ENCODE measurements at regions not wholly inside any gene's neighbourhood (a gene's known extent, or its start where the extent isn't known, plus 50 kb on each side); places are given as distances from the start of the nearest gene placed in this dataset.

DNA sequence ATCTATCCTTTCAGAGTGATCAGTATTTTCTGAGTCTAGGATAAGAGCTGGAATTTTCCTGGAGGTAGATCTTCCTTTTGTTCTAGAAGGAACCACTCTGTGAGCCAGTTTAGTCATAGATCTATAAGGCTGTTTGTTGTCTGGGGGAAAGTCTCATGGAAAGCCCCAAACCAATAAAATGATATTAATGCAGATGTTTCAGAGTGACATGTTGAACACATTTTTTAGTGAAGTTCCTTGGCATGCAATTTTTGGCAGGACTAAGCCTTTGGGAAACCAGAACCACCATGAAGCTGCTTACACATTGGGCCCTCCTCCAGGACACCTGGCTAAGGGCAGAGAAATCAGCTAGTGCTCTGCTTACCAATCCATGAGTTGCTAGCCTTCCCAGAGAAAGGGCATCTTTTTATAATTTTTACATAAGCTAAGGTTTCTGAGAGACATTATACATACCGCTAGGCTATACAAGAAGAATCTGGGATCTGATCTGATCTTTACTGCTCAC is 101.5 kb upstream of the PCED1B start:
- no peaks in the 10 kb centered on the region for H3K4me1 Mint-ChIP-seq
- no peak overlapping the region for H3K4me3 ChIP-seq (ENCODE audit: low read length)
- H3K9me3 Mint-ChIP-seq = peaks cover 0 to 12% (median 3%) of the 10 kb centered on the region in 11 donors
- H3K9me3 ChIP-seq (ENCODE audit: control insufficient read depth in 2 of 3, low read length in 3 of 3) = no peaks in the 10 kb centered on the region
- DNase-seq = no peak
- H3K27ac ChIP-seq (ENCODE audit: low read depth, low read length) = no peak overlapping the region
- H3K4me3 Mint-ChIP-seq = no peak overlapping the region
- H3K27me3 Mint-ChIP-seq = peaks cover 22 to 36% (median 26%) of the 10 kb centered on the region in 5 donors
- CTCF ChIA-PET = interaction anchor here (0.6 kb wide), 1 partner anchor 94 kb away, joined by 3 read pairs; no protein-coding TSS in a partner anchor
- no peaks in the 10 kb centered on the region for H3K4me1 ChIP-seq (ENCODE audit: control insufficient read depth in 2 of 2, insufficient read depth in 2 of 2, low read length in 2 of 2)
- no peak for ATAC-seq
- H3K27ac Mint-ChIP-seq = no peak overlapping the region
- POLR2A ChIA-PET = no interaction called here
- H3K27me3 ChIP-seq (ENCODE audit: control insufficient read depth in 2 of 2, insufficient read depth in 2 of 2, low read length in 2 of 2) = no peaks in the 10 kb centered on the region
- intact Hi-C loops (cut with micrococcal nuclease) = no loop called here
- H3K36me3 Mint-ChIP-seq = peaks cover 0 to 5% (median 0%) of the 10 kb centered on the region in 5 donors
- no peaks in the 10 kb centered on the region for H3K36me3 ChIP-seq (ENCODE audit: control insufficient read depth in 2 of 3, insufficient read depth in 3 of 3, low read length in 3 of 3)

DNA sequence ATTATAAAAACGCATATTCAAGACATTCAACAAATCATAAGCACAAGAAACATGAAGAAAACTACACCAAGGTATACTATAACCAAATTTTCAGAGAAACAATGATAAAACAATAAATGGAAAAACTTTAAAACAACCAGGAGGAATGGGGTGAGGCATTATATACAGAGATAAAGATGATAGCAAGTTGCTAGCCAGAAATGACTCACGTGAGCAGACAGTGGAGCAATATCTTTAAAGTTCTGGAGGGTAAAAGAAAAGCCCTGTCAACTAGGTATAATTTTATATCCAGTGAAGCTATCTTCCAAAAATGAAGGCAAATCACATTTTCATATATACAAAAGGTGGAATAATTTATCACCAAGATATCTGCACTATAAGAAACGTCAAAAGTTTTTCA is 97.8 kb upstream of the PCED1B start:
- H3K36me3 ChIP-seq (ENCODE audit: control insufficient read depth in 2 of 3, insufficient read depth in 3 of 3, low read length in 3 of 3) = no peaks in the 10 kb centered on the region
- peaks cover 0 to 10% (median 9%) of the 10 kb centered on the region in 7 donors for H3K4me1 Mint-ChIP-seq
- POLR2A ChIA-PET = no interaction called here
- DNase-seq (no peak), ATAC-seq (no peak)
- CTCF ChIA-PET = no interaction called here
- H3K27ac Mint-ChIP-seq = no peak overlapping the region
- no peaks in the 10 kb centered on the region for H3K36me3 Mint-ChIP-seq
- no peak overlapping the region for H3K27ac ChIP-seq (ENCODE audit: low read depth, low read length)
- peaks cover 0 to 3% (median 0%) of the 10 kb centered on the region in 11 donors for H3K9me3 Mint-ChIP-seq
- no peaks in the 10 kb centered on the region for H3K27me3 ChIP-seq (ENCODE audit: control insufficient read depth in 2 of 2, insufficient read depth in 2 of 2, low read length in 2 of 2)
- intact Hi-C loops (cut with micrococcal nuclease) = loop anchor here in 1 of 2 donors (5.0 to 10.0 kb wide), 3 partner anchors 639 to 909 kb away; no protein-coding TSS in a partner anchor
- peaks cover 3 to 8% of the 10 kb centered on the region in 2 donors for H3K4me1 ChIP-seq (ENCODE audit: control insufficient read depth in 2 of 2, insufficient read depth in 2 of 2, low read length in 2 of 2)
- no peak overlapping the region for H3K4me3 Mint-ChIP-seq
- H3K4me3 ChIP-seq (ENCODE audit: low read length) = no peak overlapping the region
- H3K27me3 Mint-ChIP-seq = peaks cover 16 to 34% (median 19%) of the 10 kb centered on the region in 5 donors
- H3K9me3 ChIP-seq (ENCODE audit: control insufficient read depth in 2 of 3, low read length in 3 of 3) = no peaks in the 10 kb centered on the region

DNA sequence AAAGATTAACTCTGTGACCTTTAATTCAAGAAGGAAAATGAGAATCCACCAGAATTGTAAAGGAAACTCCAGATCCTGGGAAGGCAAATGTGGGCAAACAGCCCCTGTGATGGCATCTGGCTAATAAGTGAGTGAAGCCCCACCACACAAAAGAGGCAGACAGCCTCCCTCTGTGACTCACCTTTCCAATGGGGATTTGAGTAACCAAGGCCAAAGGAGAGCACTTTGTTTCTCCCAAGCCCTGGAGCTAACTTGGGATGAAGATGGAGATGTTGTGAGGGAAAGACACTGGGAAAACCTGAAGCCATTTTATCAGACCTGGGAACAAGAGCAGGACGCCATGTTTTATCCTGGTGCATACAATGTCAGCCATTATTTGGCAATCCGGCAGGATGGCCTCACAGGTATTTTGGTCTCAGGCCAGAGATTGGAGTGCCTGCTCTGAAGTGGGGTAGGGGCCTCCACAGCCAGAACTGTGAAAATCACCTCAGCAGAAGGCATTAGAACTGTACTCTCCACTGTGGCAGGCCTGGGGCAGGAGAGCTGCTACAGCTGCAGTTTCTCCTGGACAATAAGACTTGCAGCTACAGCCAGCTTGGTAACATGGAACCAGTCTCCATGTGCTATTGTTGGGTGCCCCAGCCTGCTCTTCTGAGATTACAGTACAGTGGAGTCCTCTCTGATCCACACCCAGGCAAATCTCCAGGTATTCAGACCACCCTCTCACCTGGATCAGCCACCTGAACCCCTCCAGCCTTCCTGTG is 96.6 kb upstream of the PCED1B start:
- ChIA-PET POLR2A (no interaction called here), CTCF (interaction anchor here (0.6 to 1.3 kb wide), 3 partner anchors 20 to 858 kb away, joined by 3 to 5 read pairs (median 3); no protein-coding TSS in a partner anchor)
- Mint-ChIP-seq H3K4me3 (no peak overlapping the region), H3K4me1 (peaks cover 0 to 10% (median 9%) of the 10 kb centered on the region in 7 donors), H3K27ac (no peak overlapping the region), H3K36me3 (peaks cover 0 to 2% (median 0%) of the 10 kb centered on the region in 5 donors), H3K27me3 (peaks cover 17 to 31% (median 22%) of the 10 kb centered on the region in 5 donors), H3K9me3 (peaks cover 0 to 7% (median under 1%) of the 10 kb centered on the region in 11 donors)
- DNase-seq (no peak), ATAC-seq (no peak)
- Histone ChIP-seq H3K4me3 (ENCODE audit: low read length) (no peak overlapping the region), H3K36me3 (ENCODE audit: control insufficient read depth in 2 of 3, insufficient read depth in 3 of 3, low read length in 3 of 3) (no peaks in the 10 kb centered on the region), H3K9me3 (ENCODE audit: control insufficient read depth in 2 of 3, low read length in 3 of 3) (no peaks in the 10 kb centered on the region), H3K4me1 (ENCODE audit: control insufficient read depth in 2 of 2, insufficient read depth in 2 of 2, low read length in 2 of 2) (peaks cover 3 to 8% of the 10 kb centered on the region in 2 donors), H3K27ac (ENCODE audit: low read depth, low read length) (no peak overlapping the region), H3K27me3 (ENCODE audit: control insufficient read depth in 2 of 2, insufficient read depth in 2 of 2, low read length in 2 of 2) (no peaks in the 10 kb centered on the region)
- intact Hi-C loops (cut with micrococcal nuclease) = loop anchor here (1.0 to 10.0 kb wide), 4 partner anchors 641 to 911 kb away; no protein-coding TSS in a partner anchor

DNA sequence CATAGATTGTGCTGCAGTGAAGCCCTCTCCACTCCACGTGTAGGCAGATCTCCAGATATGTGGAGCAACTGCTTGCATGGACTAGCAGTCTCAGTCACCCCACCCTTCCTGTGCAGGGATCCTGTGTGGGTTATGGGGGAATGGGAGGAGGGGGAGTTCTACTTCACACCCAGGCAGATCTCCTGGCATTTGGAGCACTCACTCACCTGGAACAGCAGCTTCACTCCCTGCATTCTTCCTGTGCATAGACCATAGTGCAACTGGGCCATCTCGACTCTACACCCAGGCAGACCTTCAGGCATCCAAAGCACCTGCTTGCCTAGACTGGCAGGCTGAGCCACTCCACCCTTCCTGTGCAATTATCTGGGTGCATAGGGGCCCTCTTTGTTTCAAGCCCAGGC is 96.0 kb upstream of the PCED1B start:
- Histone ChIP-seq H3K27ac (ENCODE audit: low read depth, low read length) (no peak overlapping the region), H3K9me3 (ENCODE audit: control insufficient read depth in 2 of 3, low read length in 3 of 3) (no peaks in the 10 kb centered on the region), H3K27me3 (ENCODE audit: control insufficient read depth in 2 of 2, insufficient read depth in 2 of 2, low read length in 2 of 2) (no peaks in the 10 kb centered on the region), H3K36me3 (ENCODE audit: control insufficient read depth in 2 of 3, insufficient read depth in 3 of 3, low read length in 3 of 3) (no peaks in the 10 kb centered on the region), H3K4me1 (ENCODE audit: control insufficient read depth in 2 of 2, insufficient read depth in 2 of 2, low read length in 2 of 2) (peaks cover 3 to 8% of the 10 kb centered on the region in 2 donors), H3K4me3 (ENCODE audit: low read length) (no peak overlapping the region)
- intact Hi-C loops (cut with micrococcal nuclease) = loop anchor here (1.0 to 10.0 kb wide), 4 partner anchors 641 to 911 kb away; no protein-coding TSS in a partner anchor
- CTCF ChIA-PET = interaction anchor here (0.8 to 1.3 kb wide), 3 partner anchors 19 to 858 kb away, joined by 3 to 5 read pairs (median 4); no protein-coding TSS in a partner anchor
- Mint-ChIP-seq H3K27ac (no peak overlapping the region), H3K4me1 (peaks cover 0 to 10% (median 9%) of the 10 kb centered on the region in 7 donors), H3K9me3 (peaks cover 0 to 12% (median 5%) of the 10 kb centered on the region in 11 donors), H3K4me3 (no peak overlapping the region), H3K27me3 (peaks cover 17 to 30% (median 26%) of the 10 kb centered on the region in 5 donors), H3K36me3 (peaks cover 0 to 6% (median 0%) of the 10 kb centered on the region in 5 donors)
- DNase-seq (no peak), ATAC-seq (no peak)
- POLR2A ChIA-PET = no interaction called here

DNA sequence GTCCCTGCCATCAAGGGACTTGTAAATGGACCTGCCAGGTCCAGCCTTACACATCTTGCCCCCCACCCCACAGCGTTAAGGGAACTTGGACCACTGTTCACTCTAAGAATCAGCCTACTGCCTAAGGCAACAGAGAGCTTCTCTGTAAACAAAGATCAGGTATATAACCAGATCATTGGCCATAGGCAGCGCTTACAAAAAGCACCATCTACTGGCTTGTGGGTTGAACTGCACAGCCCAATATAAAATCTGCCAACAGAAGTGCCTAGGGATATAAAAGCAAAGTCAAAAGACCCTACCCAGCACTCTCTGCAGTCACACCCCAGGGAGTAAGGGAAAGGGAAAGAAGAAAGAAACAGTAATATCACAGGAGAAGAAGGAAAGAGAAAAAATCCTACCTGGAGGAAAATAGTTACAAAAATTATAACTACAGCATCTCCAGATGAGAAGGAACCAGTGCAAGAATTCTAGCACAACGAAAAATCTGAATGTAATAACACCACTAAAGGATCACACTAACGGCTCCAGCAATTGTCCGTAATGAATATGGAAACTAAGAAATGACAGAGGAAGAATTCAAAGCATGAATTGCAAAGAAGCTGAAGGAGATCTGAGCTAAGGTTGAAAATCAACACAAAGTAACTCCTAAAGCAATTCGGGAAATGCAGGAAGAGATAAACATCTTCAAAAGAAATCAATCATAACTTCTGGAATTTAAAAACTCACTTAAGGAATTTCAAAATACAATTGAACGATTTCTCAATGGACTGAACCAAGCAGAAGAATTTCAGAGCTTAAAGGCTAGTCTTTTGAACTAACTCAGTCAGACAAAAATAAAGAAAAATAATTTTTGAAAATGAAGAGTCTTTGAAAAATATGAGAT is 95.2 kb upstream of the PCED1B start:
- peaks cover 17 to 29% (median 26%) of the 10 kb centered on the region in 5 donors for H3K27me3 Mint-ChIP-seq
- H3K27ac Mint-ChIP-seq = peak overlapping the region in 1 of 9 donors; percentile 6
- peak overlapping the region in 1 of 10 donors; percentile 13 for H3K4me3 Mint-ChIP-seq
- ChIA-PET CTCF (interaction anchor here (0.7 to 1.3 kb wide), 5 partner anchors 18 to 859 kb away, joined by 3 to 5 read pairs (median 3); no protein-coding TSS in a partner anchor), POLR2A (no interaction called here)
- H3K27ac ChIP-seq (ENCODE audit: low read depth, low read length) = no peak overlapping the region
- no peak overlapping the region for H3K4me3 ChIP-seq (ENCODE audit: low read length)
- no peaks in the 10 kb centered on the region for H3K27me3 ChIP-seq (ENCODE audit: control insufficient read depth in 2 of 2, insufficient read depth in 2 of 2, low read length in 2 of 2)
- peaks cover 0 to 10% (median 9%) of the 10 kb centered on the region in 7 donors for H3K4me1 Mint-ChIP-seq
- no peaks in the 10 kb centered on the region for H3K36me3 ChIP-seq (ENCODE audit: control insufficient read depth in 2 of 3, insufficient read depth in 3 of 3, low read length in 3 of 3)
- peaks cover 3 to 8% of the 10 kb centered on the region in 2 donors for H3K4me1 ChIP-seq (ENCODE audit: control insufficient read depth in 2 of 2, insufficient read depth in 2 of 2, low read length in 2 of 2)
- H3K9me3 Mint-ChIP-seq = peaks cover 0 to 16% (median 4%) of the 10 kb centered on the region in 11 donors
- DNase-seq (peak in 6 of 9 donors; percentile 5 to 54 (median 31)), ATAC-seq (peak; percentile 74)
- peaks cover 0 to 8% (median 0%) of the 10 kb centered on the region in 5 donors for H3K36me3 Mint-ChIP-seq
- no peaks in the 10 kb centered on the region for H3K9me3 ChIP-seq (ENCODE audit: control insufficient read depth in 2 of 3, low read length in 3 of 3)
- intact Hi-C loops (cut with micrococcal nuclease) = loop anchor here (1.0 to 10.0 kb wide), 6 partner anchors 642 to 912 kb away; no protein-coding TSS in a partner anchor

- POLR2A ChIA-PET = interaction anchor here (0.7 kb wide), 1 partner anchor 1399 kb away, joined by 6 read pairs; no protein-coding TSS in a partner anchor
Measured at GRCh38 chr12:46985816-46986215, 93.6 kb upstream of the PCED1B start.

More at GRCh38 chr12:46985816-46986215, 93.6 kb upstream of the PCED1B start:
- peaks cover 3 to 8% of the 10 kb centered on the region in 2 donors for H3K4me1 ChIP-seq (ENCODE audit: control insufficient read depth in 2 of 2, insufficient read depth in 2 of 2, low read length in 2 of 2)
- Mint-ChIP-seq H3K27me3 (peaks cover 17 to 35% (median 32%) of the 10 kb centered on the region in 5 donors), H3K4me3 (no peak overlapping the region), H3K27ac (no peak overlapping the region), H3K4me1 (peaks cover 0 to 10% (median 9%) of the 10 kb centered on the region in 7 donors), H3K9me3 (peaks cover 2 to 32% (median 16%) of the 10 kb centered on the region in 11 donors), H3K36me3 (peaks cover 0 to 20% (median 4%) of the 10 kb centered on the region in 5 donors)
- ATAC-seq (no peak), DNase-seq (no peak)
- no peaks in the 10 kb centered on the region for H3K9me3 ChIP-seq (ENCODE audit: control insufficient read depth in 2 of 3, low read length in 3 of 3)
- intact Hi-C loops (cut with micrococcal nuclease) = loop anchor here in 1 of 2 donors (10.0 kb wide), 1 partner anchor 831 kb away; no protein-coding TSS in a partner anchor
- no peaks in the 10 kb centered on the region for H3K36me3 ChIP-seq (ENCODE audit: control insufficient read depth in 2 of 3, insufficient read depth in 3 of 3, low read length in 3 of 3)
- no peak overlapping the region for H3K4me3 ChIP-seq (ENCODE audit: low read length)
- no peaks in the 10 kb centered on the region for H3K27me3 ChIP-seq (ENCODE audit: control insufficient read depth in 2 of 2, insufficient read depth in 2 of 2, low read length in 2 of 2)
- no peak overlapping the region for H3K27ac ChIP-seq (ENCODE audit: low read depth, low read length)
- CTCF ChIA-PET = no interaction called here

All from naive thymus-derived CD4-positive, alpha-beta T cell (primary cell).